GM18873 (cell line): ENCODE measurements at regions not wholly inside any gene's neighbourhood (a gene's known extent, or its start where the extent isn't known, plus 50 kb on each side); places are given as distances from the start of the nearest gene placed in this dataset.

ENCODE experiments used
- ATAC-seq: cut with Tn5 transposase; IDR thresholded peaks from one replicate; pipeline ENCODE4 v1.9.1; 2021; ENCODE audit warnings: mild to moderate bottlenecking, moderate library complexity, moderate number of reproducible peaks; ENCODE audit not compliant: unreplicated experiment, low FRiP score

- no peak for ATAC-seq
Observed at GRCh38 chr1:217315346-217315745, 315.5 kb downstream of the GPATCH2 start.

- ATAC-seq, result no peak
Observed at GRCh38 chr1:217313096-217313495, 317.8 kb downstream of the GPATCH2 start.

- no peak for ATAC-seq
Observed at GRCh38 chr1:217311766-217312165, 319.1 kb downstream of the GPATCH2 start.

- ATAC-seq, result no peak
Observed at GRCh38 chr1:217311269-217311668, 319.6 kb downstream of the GPATCH2 start.

GRCh38 chr1:217281332-217281731 lies 349.6 kb downstream of the GPATCH2 start:
- no peak for ATAC-seq

GRCh38 chr1:217275655-217276398 lies 355.1 kb downstream of the GPATCH2 start:
- ATAC-seq, result no peak

GRCh38 chr1:217274927-217275654 lies 355.8 kb downstream of the GPATCH2 start:
- no peak for ATAC-seq

- ATAC-seq, result no peak
Observed at GRCh38 chr1:217274416-217274815, 356.5 kb downstream of the GPATCH2 start.

- no peak for ATAC-seq
Observed at GRCh38 chr1:217273866-217274265, 357.0 kb downstream of the GPATCH2 start.

GRCh38 chr1:217272385-217272784 lies 358.5 kb downstream of the GPATCH2 start:
- no peak for ATAC-seq

- no peak for ATAC-seq
Observed at GRCh38 chr1:217270101-217270500, 360.8 kb downstream of the GPATCH2 start.

- ATAC-seq, result no peak
Observed at GRCh38 chr1:217268058-217268457, 362.8 kb downstream of the GPATCH2 start.

GRCh38 chr1:217261636-217262035 lies 369.3 kb downstream of the GPATCH2 start:
- no peak for ATAC-seq

- ATAC-seq, result no peak
Observed at GRCh38 chr1:217260676-217261075, 370.2 kb downstream of the GPATCH2 start.

- no peak for ATAC-seq
Observed at GRCh38 chr1:217253985-217254384, 376.9 kb downstream of the GPATCH2 start.

- ATAC-seq, result no peak
Observed at GRCh38 chr1:217253351-217253750, 377.5 kb downstream of the GPATCH2 start.

- ATAC-seq, result no peak
Observed at GRCh38 chr1:217251121-217251520, 379.8 kb downstream of the GPATCH2 start.

- no peak for ATAC-seq
Observed at GRCh38 chr1:217249857-217250256, 381.0 kb downstream of the GPATCH2 start.

GRCh38 chr1:217244971-217245370 lies 385.9 kb downstream of the GPATCH2 start:
- ATAC-seq, result no peak

- no peak for ATAC-seq
Observed at GRCh38 chr1:217240656-217241055, 390.2 kb downstream of the GPATCH2 start.

GRCh38 chr1:217238945-217239344 lies 391.9 kb downstream of the GPATCH2 start:
- ATAC-seq, result no peak

- no peak for ATAC-seq
Observed at GRCh38 chr1:217230412-217230811, 400.5 kb downstream of the GPATCH2 start.
